ENCODE measurements at regions not wholly inside any gene's neighbourhood (a gene's known extent, or its start where the extent isn't known, plus 50 kb on each side); places are given as distances from the start of the nearest gene placed in this dataset.

- TF ChIP-seq CTCF (conservative IDR thresholded peaks at IDR 0.05 in 1 of 2, IDR thresholded peaks at IDR 0.05 in 1 of 2; ENCODE audit: low read depth in 1 of 2, low read length in 2 of 2) (no peak), EZH2 (IDR thresholded peaks at IDR 0.05; ENCODE audit: low read length, missing control alignments) (no peak)
Observed at GRCh38 chr10:61286686-61287085, 166.5 kb downstream of the TMEM26 start.

Measured in fibroblast of lung (primary cell).